Neuronal stem cell (in vitro differentiated cells): ENCODE measurements at regions not wholly inside any gene's neighbourhood (a gene's known extent, or its start where the extent isn't known, plus 50 kb on each side); places are given as distances from the start of the nearest gene placed in this dataset.
"Not testable (repeated sequence)": the region's sequence is repeated elsewhere in the genome, so short reads cannot be mapped to it uniquely, and the experiment has no call there.

Experiments
- DNase-seq: peaks from one replicate; pipeline ENCODE4 v3.0.0-alpha.2; 2013; ENCODE audit warnings: low spot score
- H2AFZ ChIP-seq: one replicate; pipeline ENCODE4 v1.6.1; 2013; ENCODE audit warnings: mild to moderate bottlenecking, low read length, inconsistent platforms
- H2AK5ac ChIP-seq: 2 replicates; pipeline ENCODE4 v1.6.1; 2013; ENCODE audit warnings: low read depth, mild to moderate bottlenecking, inconsistent platforms, low read length, moderate library complexity, mixed read lengths
- H2BK120ac ChIP-seq: 2 replicates; pipeline ENCODE4 v1.6.1; 2013; ENCODE audit warnings: low read depth, mild to moderate bottlenecking, inconsistent platforms, low read length, moderate library complexity, mixed read lengths
- H2BK12ac ChIP-seq: one replicate; pipeline ENCODE4 v1.6.1; 2013; ENCODE audit warnings: low read length, inconsistent platforms
- H2BK15ac ChIP-seq: 2 replicates; pipeline ENCODE4 v1.6.1; 2013; ENCODE audit warnings: mild to moderate bottlenecking, low read length, inconsistent platforms, mixed read lengths
- H2BK5ac ChIP-seq: one replicate; pipeline ENCODE4 v1.6.1; 2013; ENCODE audit warnings: inconsistent platforms, mild to moderate bottlenecking, low read length, moderate library complexity
- H3K14ac ChIP-seq: one replicate; pipeline ENCODE4 v1.6.1; 2013; ENCODE audit warnings: low read length, inconsistent platforms
- H3K18ac ChIP-seq: 2 replicates; pipeline ENCODE4 v1.6.1; 2013; ENCODE audit warnings: low read length, inconsistent platforms
- H3K23ac ChIP-seq: 2 replicates; pipeline ENCODE4 v1.6.1; 2013; ENCODE audit warnings: low read depth, mild to moderate bottlenecking, mixed read lengths, low read length, inconsistent platforms; ENCODE audit not compliant: poor library complexity
- H3K27ac ChIP-seq: replicated peaks from 3 replicates; pipeline ENCODE4 v1.5.1; 2013; ENCODE audit warnings: low read length, inconsistent platforms
- H3K27me3 ChIP-seq, 3 experiments: 2 replicates each; pipeline ENCODE4 v1.6.1; 2013; ENCODE audit warnings: low read length in 3 of 3, mild to moderate bottlenecking in 2 of 3, inconsistent platforms in 1 of 3, low read depth in 1 of 3, mixed read lengths in 1 of 3, moderate library complexity in 1 of 3; ENCODE audit not compliant: control insufficient read depth in 3 of 3, insufficient read depth in 3 of 3
- H3K36me3 ChIP-seq, 2 donors: replicated peaks in 1 of 2; 2 replicates each; pipeline ENCODE4 v1.6.1; 2013; ENCODE audit warnings: low read length in 2 of 2; ENCODE audit not compliant: control insufficient read depth in 2 of 2, insufficient read depth in 2 of 2
- H3K4ac ChIP-seq: 2 replicates; pipeline ENCODE4 v1.6.1; 2013; ENCODE audit warnings: inconsistent platforms, mild to moderate bottlenecking, low read length, moderate library complexity
- H3K4me1 ChIP-seq, 2 donors: 1 replicate in 1 of 2; 2 replicates in 1 of 2; pipeline ENCODE4 v1.6.1; 2013; ENCODE audit warnings: low read length in 2 of 2, low read depth in 1 of 2; ENCODE audit not compliant: control insufficient read depth in 2 of 2, insufficient read depth in 1 of 2
- H3K4me2 ChIP-seq: one replicate; pipeline ENCODE4 v1.6.1; 2013; ENCODE audit warnings: mild to moderate bottlenecking, low read length, inconsistent platforms; ENCODE audit not compliant: insufficient read depth, poor library complexity, severe bottlenecking
- H3K4me3 ChIP-seq, 2 donors: 2 replicates each; pipeline ENCODE4 v1.5.1; 2013; ENCODE audit warnings: low read length in 2 of 2, mild to moderate bottlenecking in 2 of 2, inconsistent platforms in 1 of 2, moderate library complexity in 1 of 2
- H3K79me1 ChIP-seq: one replicate; pipeline ENCODE4 v1.6.1; 2013; ENCODE audit warnings: low read depth, mild to moderate bottlenecking, inconsistent platforms, low read length, moderate library complexity
- H3K9ac ChIP-seq: one replicate; pipeline ENCODE4 v1.6.1; 2013; ENCODE audit warnings: mild to moderate bottlenecking, low read depth, low read length, inconsistent platforms; ENCODE audit not compliant: poor library complexity
- H3K9me3 ChIP-seq, 2 donors: replicated peaks in 1 of 2; 2 replicates each; pipeline versions ENCODE3 to v1.6.1; 2013; ENCODE audit warnings: low read length in 2 of 2, mild to moderate bottlenecking in 2 of 2, inconsistent platforms in 1 of 2, low read depth in 1 of 2, mixed read lengths in 1 of 2, moderate library complexity in 1 of 2; ENCODE audit not compliant: control insufficient read depth in 2 of 2, insufficient read depth in 1 of 2
- H4K8ac ChIP-seq: one replicate; pipeline ENCODE4 v1.6.1; 2013; ENCODE audit warnings: low read depth, mild to moderate bottlenecking, inconsistent platforms, low read length, moderate library complexity
- H4K91ac ChIP-seq: one replicate; pipeline ENCODE4 v1.6.1; 2013; ENCODE audit warnings: low read length, low read depth, mild to moderate bottlenecking, inconsistent platforms; ENCODE audit not compliant: poor library complexity
- WGBS, 2 donors: extraction: QIAGEN DNeasy Blood & Tissue Kit; methylation state at CpG; one replicate each; pipeline ENCODE4 v1.1.7; 2013; ENCODE audit warnings: missing lambda C conversion rate in 2 of 2, mixed read lengths in 1 of 2; ENCODE audit not compliant: insufficient read length in 2 of 2, insufficient replicate concordance in 1 of 2; ENCODE audit errors: extremely low coverage in 2 of 2; 5-methylcytosine and 5-hydroxymethylcytosine counted together

- H3K23ac ChIP-seq, result no peak overlapping the region
Observed at GRCh38 chr18:30852980-30853379, 189.6 kb downstream of the DSC3 start.

DNA sequence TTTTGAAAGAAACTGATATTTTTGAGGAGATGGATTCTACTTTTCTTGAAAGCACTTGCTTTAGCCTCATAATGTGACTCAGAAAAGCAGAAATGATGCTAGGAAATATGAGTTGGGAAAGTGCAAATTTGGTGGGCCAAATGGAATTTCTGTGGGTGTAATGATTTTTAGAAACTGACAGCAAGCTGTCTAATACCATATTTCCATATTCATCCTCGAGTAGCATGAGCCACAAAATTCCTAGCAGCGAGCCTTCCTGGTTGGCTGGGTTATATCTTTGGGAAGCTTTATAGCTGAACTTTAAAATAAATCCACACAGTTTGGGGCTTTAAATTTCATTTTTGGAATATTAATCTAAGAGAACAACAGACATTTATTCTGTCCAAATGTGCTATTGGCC, 190.0 kb downstream of the DSC3 start:
- Histone ChIP-seq H3K27ac (no peak overlapping the region), H2BK12ac (no peak overlapping the region), H3K27me3 (no peaks in the 10 kb centered on the region), H3K14ac (no peak overlapping the region), H2BK120ac (no peak overlapping the region), H2AK5ac (no peak overlapping the region), H3K23ac (no peak overlapping the region), H3K4me2 (no peak overlapping the region), H3K36me3 (no peaks in the 10 kb centered on the region), H2BK15ac (no peak overlapping the region), H3K4me1 (no peaks in the 10 kb centered on the region), H4K91ac (no peak overlapping the region), H3K4ac (no peak overlapping the region), H3K9me3 (no peaks in the 10 kb centered on the region), H2BK5ac (no peak overlapping the region), H3K79me1 (no peaks in the 10 kb centered on the region), H4K8ac (no peak overlapping the region), H3K9ac (no peak overlapping the region), H3K4me3 (no peak overlapping the region), H3K18ac (no peak overlapping the region), H2AFZ (no peak overlapping the region)
- WGBS, 2 donors, result no CpG with 5 or more reads among the region's 2 CpGs
- no peak for DNase-seq

More at GRCh38 chr18:30852980-30853379, 189.6 kb downstream of the DSC3 start:
- H3K18ac ChIP-seq, result no peak overlapping the region
- H3K9ac ChIP-seq, result no peak overlapping the region
- H4K8ac ChIP-seq, result no peak overlapping the region
- H3K4me2 ChIP-seq, result no peak overlapping the region
- no peak overlapping the region for H3K4ac ChIP-seq
- H2BK15ac ChIP-seq, result no peak overlapping the region
- no peaks in the 10 kb centered on the region for H3K36me3 ChIP-seq
- no peak overlapping the region for H2BK12ac ChIP-seq
- H3K79me1 ChIP-seq, result no peaks in the 10 kb centered on the region
- no peak overlapping the region for H2BK5ac ChIP-seq
- H3K9me3 ChIP-seq, result no peaks in the 10 kb centered on the region
- no peak overlapping the region for H2BK120ac ChIP-seq
- H4K91ac ChIP-seq, result no peak overlapping the region
- DNase-seq, result no peak
- no peak overlapping the region for H2AFZ ChIP-seq
- H3K27me3 ChIP-seq, result no peaks in the 10 kb centered on the region
- no peak overlapping the region for H3K14ac ChIP-seq
- no peak overlapping the region for H3K27ac ChIP-seq
- H3K4me3 ChIP-seq, result no peak overlapping the region
- no peaks in the 10 kb centered on the region for H3K4me1 ChIP-seq
- H2AK5ac ChIP-seq, result no peak overlapping the region

DNA sequence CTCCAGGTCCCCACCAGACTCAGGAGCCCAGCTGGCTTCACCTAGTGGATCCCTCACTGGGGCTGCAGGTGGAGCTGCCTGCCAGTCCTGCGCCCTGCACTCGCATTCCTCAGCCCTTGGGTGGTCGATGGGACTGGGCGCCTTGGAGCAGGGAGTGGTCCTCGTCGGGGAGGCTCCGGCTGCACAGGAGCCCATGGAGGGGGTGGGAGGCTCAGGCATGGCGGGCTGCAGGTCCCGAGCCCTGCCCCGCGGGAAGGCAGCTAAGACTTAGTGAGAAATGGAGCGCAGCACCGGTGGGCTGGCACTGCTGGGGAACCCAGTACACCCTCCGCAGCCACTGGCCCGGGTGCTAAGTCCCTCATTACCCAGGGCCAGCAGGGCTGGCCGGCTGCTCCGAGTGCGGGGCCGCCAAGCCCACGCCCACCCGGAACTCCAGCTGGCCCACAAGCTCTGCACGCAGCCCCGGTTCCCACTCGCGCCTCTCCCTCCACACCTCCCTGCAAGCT, 203.4 kb downstream of the DSC3 start:
- H2BK12ac ChIP-seq, H3K9me3 ChIP-seq, H2BK120ac ChIP-seq, H3K4me3 ChIP-seq, H4K91ac ChIP-seq, H2BK5ac ChIP-seq, H3K4me2 ChIP-seq, H3K27ac ChIP-seq, H3K27me3 ChIP-seq, H3K4me1 ChIP-seq, H3K23ac ChIP-seq, H2BK15ac ChIP-seq, H3K14ac ChIP-seq, H3K9ac ChIP-seq, H3K79me1 ChIP-seq, H2AFZ ChIP-seq, DNase-seq, H3K18ac ChIP-seq, H2AK5ac ChIP-seq, H3K4ac ChIP-seq, H3K36me3 ChIP-seq, H4K8ac ChIP-seq: not testable (repeated sequence)
- no CpG with 5 or more reads among the region's 25 CpGs for WGBS, 2 donors

DNA sequence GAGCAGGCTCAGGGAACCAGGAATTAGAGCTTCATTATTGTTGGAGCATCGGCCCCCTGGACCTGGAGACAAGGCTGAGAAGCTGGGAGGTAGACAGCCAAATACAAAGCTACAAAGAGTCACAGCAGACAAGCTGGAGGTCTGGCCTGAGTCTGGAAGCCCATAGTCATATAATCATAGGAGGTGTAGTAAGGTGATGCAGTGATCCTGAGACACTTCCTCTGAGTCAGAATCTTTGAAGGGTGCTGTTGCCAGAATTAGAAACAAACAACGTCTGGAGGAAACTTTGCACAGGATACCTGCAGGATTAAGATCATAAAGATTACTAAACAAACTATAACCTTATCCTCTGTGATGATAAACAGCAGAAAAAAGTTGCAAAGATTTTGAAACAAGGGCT, 213.8 kb downstream of the DSC3 start:
- H3K4ac ChIP-seq, result no peak overlapping the region
- H3K4me3 ChIP-seq, result no peak overlapping the region
- no peaks in the 10 kb centered on the region for H3K36me3 ChIP-seq
- H2BK12ac ChIP-seq, result no peak overlapping the region
- no peaks in the 10 kb centered on the region for H3K4me1 ChIP-seq
- no peaks in the 10 kb centered on the region for H3K79me1 ChIP-seq
- H2AFZ ChIP-seq, result no peak overlapping the region
- H2BK120ac ChIP-seq, result no peak overlapping the region
- no peak overlapping the region for H4K91ac ChIP-seq
- no peak overlapping the region for H3K4me2 ChIP-seq
- H3K14ac ChIP-seq, result no peak overlapping the region
- H3K27me3 ChIP-seq, result no peaks in the 10 kb centered on the region
- H3K9me3 ChIP-seq, result no peaks in the 10 kb centered on the region
- no peak overlapping the region for H4K8ac ChIP-seq
- no peak overlapping the region for H3K9ac ChIP-seq
- no peak overlapping the region for H3K18ac ChIP-seq
- H2BK5ac ChIP-seq, result no peak overlapping the region
- no CpG with 5 or more reads among the region's 2 CpGs for WGBS, 2 donors
- no peak overlapping the region for H3K23ac ChIP-seq
- H3K27ac ChIP-seq, result no peak overlapping the region
- DNase-seq, result no peak
- no peak overlapping the region for H2BK15ac ChIP-seq
- no peak overlapping the region for H2AK5ac ChIP-seq
